OCI-LY7 (cell line): ENCODE measurements at regions not wholly inside any gene's neighbourhood (a gene's known extent, or its start where the extent isn't known, plus 50 kb on each side); places are given as distances from the start of the nearest gene placed in this dataset.

Source experiments
- CTCF ChIP-seq: fragments of 200-600 bp; sonication (generic); conservative IDR thresholded peaks from 2 replicates; pipeline ENCODE4 v1.5.1; 2014; ENCODE audit warnings: mild to moderate bottlenecking, antibody characterized with exemption, low read length, moderate library complexity, mixed read lengths
- EZH2phosphoT487 ChIP-seq: fragments of 200-600 bp; sonication (generic); IDR thresholded peaks from 2 replicates; pipeline ENCODE4 v1.6.1; 2018; ENCODE audit warnings: low read depth, borderline replicate concordance, mild to moderate bottlenecking, mixed run types, antibody characterized with exemption, low read length, moderate library complexity, mixed read lengths

GRCh38 chr11:112608509-112608908 is 347.8 kb upstream of the PLET1 start:
- TF ChIP-seq CTCF (no peak), EZH2phosphoT487 (no peak)
